ENCODE measurements at regions not wholly inside any gene's neighbourhood (a gene's known extent, or its start where the extent isn't known, plus 50 kb on each side); places are given as distances from the start of the nearest gene placed in this dataset.

DNA sequence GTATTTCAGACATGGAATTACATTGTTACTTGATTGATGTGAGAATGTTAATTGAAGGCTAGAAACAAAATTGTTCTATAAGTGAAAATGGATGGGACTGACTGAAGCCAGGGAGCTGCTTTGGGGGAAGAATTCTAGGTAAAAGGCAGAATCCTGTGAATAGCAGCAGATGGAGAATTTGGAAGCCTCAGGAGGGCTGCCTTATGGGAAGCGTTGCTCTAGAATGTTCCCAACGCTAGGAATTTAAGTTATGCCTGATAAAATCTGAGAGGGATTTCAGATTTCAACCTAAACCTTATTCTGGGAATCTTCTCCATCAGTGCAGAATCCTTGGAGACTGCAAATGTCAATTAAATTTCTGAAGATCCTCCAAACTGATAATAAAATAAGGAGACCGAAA is 858.2 kb upstream of the FLRT2 start:
- no peak for DNase-seq

DNA sequence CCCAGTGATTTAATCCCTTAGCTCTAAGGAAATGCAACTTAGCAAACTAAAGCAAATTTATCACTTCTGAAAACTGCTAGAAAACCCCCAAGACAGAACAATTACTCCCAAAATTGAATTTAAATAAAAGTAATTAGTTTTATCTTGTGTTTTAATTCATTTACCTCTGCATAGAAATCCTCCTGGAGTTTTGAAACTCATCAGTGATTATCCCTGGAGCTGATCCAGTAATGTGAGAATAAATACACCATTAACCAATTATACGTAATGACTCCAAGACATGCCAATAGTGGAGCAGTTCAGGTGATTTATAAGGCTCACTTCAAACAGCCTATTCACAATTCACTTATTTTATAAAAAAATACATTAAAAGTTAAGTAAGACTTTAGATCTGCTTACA is 855.3 kb upstream of the FLRT2 start:
- DNase-seq: no peak

DNA sequence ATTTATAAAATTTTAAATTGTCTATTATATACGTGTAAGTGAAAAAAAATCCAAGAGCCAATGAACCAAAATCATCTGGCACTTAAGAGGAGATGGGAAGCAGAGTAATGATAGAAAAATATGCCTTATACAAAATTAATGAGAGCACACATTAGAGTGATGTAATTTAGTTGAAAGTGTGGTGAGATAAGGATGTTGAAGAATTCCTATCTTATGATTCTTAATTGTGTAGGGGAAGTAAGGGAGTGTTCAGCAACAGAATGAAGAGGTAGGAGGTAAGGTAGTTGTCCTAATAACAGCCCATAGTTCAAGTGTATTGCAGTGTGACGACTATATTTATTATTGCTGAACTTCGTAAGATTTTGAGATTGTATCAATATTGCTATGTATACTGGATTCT is 843.4 kb upstream of the FLRT2 start:
- DNase-seq: no peak

DNA sequence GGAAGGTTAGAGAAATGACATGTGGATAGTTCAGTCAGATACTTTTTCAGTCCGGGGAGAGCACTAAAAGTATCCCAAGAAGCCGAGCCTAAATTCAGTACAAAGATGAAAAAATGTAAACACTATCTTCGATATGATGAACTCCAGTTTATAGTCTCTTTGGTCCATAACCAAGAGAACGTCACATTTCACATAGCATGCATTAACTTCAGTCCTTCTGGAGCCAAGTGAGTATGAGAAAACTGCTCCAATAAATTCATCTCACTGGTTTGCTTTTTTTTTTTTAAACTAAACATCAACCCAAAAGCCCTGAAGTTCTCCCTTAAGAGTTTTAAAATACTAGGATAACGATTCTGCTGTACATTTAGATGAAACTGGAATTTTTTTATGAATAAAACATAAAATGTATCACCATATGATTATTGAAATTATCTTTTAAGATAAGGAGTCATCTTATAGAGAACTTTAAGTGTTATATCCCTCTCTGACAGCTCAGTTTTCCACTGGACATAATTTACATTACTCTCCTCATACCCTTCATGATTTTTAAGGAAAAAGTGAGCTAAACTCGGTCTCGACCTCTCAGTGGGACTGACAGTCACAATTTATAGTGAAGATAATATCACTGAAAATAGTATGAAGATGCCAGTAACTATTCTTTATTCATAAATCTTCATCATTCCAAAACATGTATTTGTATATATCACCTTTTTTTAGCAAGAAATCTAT is 841.5 kb upstream of the FLRT2 start:
- DNase-seq: no peak

DNA sequence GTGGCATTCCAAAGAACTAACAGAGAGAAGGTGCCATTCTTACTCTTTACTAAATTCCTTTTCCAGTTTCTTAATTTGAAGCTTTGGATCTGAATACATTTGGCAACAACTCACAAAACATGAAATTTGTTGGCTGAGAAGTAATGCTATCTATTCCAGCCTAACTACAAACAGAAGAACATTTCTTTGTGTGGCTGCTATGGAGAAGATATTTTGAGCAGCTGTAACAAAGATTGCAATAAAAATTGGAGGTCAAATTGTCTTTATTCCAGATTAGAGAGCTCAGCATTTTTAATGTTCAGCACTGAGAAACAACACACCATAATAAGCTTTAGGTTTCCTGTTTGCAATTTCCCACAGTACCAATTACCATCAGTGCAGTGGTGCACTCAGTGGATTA is 835.8 kb upstream of the FLRT2 start:
- no peak for DNase-seq

DNA sequence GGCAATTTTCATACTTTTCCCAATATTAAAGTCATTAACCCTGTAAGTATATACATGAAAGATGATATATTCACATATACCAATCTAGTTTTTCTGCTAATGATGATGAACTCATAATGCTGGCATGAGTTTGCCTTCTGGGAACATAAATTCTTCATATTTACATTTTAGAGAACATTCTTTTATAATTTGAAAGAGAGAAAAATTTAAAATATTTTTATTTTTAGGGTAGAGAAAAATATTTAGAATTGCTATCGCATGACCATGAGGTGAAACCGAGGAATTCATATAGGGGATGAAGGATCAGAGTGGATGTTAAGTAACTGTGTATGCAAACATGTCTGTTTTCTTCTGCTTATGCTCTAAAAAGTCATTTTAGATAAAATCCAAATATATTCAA is 825.3 kb upstream of the FLRT2 start:
- DNase-seq: no peak

DNA sequence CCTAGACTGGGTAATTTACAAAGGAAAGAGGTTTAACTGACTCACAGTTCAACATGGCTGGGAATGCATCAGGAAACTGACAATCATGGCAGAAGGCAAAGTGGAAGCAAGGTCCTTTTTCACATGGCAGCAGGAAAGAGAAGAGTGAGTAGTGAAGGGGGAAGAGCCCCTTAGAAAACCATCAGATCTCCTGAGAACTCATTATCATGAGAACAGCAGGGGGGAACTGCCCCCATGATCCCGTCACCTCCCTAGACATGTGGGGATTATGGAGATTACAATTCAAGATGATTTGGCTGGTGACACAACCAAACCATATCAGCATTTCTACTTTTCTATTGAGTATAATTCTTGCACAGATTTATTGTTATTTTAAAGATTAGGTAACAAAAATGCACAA is 822.1 kb upstream of the FLRT2 start:
- DNase-seq: no peak

DNA sequence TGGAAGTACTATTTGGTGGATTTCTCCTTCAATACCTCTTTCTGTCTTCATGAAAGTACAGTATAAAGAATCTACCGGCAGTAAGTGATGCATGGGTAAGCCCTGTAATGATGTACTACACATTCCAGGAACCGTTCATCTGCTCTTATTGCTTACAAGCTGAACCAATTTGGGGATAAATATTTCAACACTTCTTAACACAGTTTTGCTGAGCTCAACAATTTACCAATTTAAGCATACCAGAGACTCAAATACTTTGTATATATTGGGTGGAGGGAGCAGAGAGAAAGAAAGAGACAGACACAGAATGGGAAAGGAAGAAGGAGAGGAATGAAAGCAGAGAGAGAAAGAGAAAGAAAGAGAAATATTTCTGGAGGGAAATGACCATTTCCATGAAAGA is 821.1 kb upstream of the FLRT2 start:
- no peak for DNase-seq

DNA sequence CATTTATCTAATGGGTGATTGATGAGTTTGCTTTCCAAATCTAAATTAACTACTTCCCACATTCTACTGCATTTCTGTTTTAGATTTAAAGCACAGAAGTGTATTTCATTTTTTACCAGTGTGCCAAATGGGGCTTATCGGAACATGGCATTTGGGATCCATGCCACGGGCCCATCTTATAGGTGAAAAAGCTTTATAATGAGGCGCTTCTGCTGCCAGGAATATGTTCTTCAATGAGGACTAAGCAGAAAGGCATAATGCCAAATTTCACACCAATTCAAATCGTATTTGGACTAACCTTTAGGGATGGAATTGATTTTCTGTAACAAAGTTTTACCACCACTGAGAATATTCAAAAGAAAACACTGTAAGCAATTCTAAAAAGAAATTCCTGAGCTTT is 803.5 kb upstream of the FLRT2 start:
- no peak for DNase-seq

DNA sequence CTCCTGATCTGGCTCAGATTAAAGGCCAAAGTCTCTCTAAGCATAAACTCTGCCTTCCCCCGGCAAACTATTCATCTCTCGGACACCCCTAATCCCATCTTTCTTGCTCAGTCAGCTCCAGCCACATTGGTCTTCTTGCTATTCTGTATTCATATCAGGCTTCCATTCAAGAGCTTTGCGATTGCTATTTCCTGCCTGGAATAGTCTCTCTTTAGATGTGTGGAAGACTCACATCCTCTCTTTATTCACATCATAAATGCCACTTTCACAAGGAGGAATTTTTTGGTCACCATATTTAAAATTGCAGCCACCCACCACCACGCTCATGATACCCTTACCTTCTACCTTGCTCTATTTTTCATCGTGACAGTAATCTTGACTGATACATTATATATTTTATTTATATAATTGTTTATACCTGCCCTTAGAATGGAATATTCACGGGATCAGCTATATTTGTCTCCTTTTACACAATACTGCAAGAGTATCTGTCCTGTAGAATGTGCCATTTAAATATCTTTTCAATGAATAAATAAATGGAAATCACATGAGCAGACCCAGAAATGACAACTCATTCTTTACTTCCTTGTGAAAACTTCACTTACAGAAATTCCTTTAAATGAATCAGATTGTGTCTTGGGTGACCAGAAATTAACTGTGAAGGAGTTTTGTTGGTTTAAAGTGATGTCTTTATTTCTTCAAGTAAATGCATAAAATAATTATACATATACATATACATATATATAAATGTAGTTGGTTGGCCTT is 780.6 kb upstream of the FLRT2 start:
- DNase-seq: no peak

DNA sequence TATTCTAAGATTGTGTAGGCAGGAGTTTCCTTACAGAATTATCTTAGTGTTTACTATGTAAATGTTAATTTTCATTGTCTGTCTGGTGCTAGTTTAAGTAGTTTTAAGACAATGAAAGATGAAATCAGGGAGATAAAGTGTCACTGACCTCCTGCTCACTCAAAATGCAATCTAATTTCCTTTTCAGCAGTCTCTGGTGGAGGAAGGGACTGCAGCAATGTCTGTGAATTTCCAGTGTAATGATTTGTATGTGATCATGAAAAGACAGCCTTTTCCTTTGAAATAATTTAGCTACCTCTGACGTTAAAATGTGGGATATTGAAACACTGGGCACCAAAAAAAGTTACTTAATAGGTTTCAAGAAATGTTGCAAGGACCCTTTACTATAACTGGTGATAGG is 779.7 kb upstream of the FLRT2 start:
- DNase-seq: no peak

DNA sequence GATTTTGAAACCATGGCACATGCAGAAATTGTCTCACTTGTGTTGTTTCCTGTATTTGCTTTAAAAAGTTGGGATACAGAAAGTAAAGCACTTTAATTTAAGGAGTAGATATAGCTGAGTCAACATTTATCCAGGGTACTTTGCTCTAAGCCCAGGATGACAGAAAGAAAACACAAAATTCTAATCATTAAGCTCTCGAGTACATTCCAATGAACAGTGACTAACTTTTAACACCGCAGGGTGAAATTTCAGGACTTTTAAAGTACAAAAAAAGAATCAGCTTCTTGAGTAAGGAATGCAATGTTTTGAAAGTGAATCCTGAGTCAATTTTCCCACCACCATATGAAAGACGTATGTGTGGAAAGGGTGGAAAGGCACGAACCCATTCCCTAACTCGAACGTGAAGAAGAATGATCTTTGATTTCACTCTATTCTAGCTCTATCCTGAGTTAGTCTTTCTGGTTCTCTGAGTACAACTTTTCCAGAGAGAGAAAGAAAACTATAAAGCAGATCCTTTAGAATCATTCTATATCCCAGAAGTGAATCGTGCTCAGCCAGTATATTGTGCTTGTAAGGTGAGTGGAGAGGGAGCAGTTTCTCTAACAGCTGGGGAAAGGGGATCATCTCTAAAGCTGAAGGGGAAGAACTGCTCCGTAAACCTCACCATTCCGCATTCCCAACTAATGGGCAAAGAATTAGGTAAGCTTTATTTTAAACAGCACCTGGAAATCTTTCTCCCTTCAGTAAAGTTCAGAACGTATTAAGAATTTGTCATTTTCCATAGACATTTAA is 779.0 kb upstream of the FLRT2 start:
- no peak for DNase-seq

DNA sequence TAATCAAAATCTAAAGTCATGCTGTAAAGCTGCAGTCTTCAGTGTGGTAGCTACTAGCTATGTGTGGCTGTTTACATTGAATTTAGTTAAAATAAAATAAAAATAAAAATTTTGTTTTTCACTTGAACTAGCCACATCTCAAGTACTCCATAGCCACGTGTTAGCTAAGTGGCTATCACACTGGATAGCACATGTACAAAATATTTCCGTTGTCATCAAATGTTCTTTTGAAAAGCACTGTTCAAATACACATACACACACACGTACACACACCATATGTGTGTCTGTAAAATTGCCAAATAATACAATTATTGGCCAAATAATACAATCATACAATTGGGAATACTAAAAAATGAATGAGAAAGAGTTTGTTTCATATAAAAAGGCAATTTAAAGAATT is 778.2 kb upstream of the FLRT2 start:
- no peak for DNase-seq

DNA sequence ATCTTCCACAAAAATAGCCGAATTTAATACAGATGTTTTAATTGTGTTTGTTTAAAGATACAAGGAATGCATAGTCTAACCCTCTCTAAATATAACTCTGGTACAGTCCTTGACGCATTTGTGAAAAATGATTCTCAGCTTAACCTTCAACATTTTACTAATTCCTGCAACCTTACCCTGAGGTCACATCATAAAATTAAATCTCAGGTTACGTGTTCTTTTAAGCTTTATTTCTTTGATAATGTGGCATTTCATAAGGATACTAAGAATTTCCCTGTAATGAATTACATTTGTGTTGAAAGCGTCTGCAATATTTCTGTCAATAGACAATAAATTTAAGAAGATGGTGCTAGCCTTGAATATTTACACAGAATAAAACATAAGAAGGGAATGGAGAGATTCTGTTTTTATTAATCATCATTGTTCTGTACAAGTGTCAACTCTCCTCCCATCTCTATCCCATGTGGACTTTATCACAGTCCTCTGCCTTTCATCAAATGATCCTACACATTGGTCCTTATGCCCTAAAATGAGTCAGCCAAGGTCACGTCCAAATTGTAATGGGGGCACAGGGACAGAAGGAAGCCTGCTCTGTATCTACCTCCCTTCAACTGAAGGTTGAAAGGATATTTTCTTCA is 769.3 kb upstream of the FLRT2 start:
- DNase-seq: no peak

DNA sequence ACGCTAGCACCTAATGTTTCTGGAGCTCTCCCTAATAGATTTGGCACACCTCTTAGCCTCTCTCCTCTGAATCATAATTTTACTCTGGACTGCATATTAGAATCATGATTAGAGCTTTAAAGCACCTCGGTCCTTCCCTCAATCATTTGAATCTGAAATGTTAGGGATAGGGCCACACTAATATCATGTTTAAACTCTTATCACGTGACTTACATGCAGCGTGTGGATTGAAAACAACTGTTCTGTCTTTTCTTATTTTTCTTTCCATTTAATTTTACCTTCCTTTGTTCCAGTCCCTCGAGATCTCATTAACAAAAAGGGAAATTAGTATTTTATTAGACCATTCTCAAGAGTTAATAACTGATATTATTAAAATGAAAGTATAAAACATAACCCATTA is 762.5 kb upstream of the FLRT2 start:
- DNase-seq: no peak

DNA sequence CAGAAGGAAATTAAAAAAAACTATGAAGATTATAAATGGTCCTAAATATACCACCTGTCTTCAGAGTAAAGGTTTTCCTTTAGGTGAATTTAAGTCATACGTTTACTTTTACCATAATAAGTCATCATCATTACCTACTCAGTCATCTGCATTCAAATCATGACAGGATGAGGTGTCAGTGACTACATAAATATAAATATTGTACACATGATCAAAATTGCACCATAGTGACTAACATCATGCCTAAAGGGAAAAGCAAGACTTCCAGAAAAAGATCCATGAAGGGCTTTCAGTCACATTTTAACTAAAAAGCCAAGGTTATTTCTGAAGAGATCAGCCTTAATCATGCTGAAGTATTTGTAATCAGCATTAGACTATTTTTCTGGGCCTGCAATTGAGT is 759.9 kb upstream of the FLRT2 start:
- DNase-seq: no peak

DNA sequence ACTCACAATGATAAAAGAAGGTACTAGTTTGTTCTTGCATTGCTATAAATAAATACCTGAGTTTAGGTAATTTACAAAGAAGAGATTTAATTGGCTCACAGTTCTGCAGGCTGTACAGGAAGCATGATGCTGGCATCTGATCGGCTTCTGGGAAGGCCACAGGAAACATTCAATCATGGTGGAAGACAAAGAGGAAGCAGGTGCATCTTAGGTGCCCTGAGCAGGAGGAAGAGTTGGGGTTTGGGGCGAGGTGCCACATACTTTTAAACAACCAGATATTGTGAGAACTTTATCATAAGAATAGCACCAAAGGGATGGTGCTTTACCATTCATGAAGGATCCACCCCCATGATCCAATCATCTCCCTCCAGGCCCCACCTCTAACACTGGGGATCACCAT is 752.6 kb upstream of the FLRT2 start:
- DNase-seq: no peak

DNA sequence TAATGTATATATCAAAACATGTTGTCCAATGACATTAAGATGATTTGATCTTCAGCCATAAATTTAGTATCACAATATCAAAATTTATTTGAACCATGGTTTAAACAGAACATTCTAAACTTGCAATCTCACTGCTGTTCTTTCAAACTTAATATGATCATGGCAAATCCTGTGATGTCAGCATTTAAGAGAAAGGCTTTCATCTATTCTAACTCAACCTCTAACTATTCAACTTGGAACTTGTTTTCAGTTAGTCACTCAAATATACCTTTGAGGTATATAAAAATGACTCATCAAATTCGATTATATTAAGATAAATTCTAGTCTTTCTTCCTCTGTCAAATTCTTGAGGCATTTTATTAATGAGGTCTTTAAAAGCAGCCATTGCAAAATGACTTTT is 747.0 kb upstream of the FLRT2 start:
- DNase-seq: no peak

DNA sequence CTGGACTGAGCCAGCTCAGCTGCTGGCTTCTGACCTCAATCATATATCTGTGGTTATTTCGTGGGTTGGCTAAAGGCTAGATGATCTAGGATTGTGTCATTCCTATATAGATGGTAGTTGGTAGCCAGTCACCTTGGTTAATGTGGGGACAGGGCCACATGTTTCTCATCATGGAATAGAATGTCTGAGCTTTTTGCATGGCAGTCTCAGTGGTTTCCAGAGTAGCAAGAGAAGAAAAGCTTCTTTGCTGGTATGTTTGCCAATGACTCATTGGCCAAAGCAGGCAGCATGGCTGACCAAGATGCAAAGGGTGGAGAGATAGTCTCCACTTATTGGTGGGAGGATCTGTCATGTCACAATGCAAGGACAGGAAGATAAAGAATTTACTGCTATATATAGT is 746.4 kb upstream of the FLRT2 start:
- DNase-seq: no peak

DNA sequence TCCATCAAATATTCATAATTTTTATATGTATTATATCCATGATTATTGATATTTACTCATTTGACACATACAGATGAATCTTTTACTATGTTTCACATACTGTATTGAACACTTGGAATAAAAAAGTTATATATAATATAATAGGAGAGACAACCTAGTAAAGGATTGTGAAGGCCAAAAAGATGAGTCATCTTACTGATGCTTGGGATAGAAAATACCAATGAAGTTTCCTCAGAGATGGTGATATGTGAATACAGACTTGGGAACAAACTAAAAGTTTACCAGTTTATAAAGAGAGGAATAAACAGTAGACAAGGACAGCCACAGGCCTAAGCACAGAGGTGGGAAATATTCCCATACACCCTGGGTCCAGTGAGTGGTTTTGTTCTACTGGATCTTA is 743.9 kb upstream of the FLRT2 start:
- no peak for DNase-seq

DNA sequence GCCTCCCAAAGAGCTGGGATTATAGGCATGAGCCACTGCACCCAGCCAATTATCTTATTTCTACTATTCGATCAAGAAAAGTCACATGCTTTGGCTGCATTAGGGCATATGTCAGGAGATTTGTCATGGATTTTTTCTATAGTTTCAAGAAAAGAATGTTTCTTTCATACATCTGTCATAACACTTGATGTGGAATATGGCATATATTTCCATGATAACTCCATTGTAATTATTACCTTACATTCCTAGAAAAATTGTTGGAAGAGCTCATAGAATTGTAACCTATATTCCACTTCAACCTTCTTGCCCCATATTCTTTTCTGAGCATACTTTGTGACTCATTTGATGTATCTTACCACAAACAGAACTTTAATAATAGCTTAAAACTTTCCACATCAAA is 740.9 kb upstream of the FLRT2 start:
- no peak for DNase-seq

DNA sequence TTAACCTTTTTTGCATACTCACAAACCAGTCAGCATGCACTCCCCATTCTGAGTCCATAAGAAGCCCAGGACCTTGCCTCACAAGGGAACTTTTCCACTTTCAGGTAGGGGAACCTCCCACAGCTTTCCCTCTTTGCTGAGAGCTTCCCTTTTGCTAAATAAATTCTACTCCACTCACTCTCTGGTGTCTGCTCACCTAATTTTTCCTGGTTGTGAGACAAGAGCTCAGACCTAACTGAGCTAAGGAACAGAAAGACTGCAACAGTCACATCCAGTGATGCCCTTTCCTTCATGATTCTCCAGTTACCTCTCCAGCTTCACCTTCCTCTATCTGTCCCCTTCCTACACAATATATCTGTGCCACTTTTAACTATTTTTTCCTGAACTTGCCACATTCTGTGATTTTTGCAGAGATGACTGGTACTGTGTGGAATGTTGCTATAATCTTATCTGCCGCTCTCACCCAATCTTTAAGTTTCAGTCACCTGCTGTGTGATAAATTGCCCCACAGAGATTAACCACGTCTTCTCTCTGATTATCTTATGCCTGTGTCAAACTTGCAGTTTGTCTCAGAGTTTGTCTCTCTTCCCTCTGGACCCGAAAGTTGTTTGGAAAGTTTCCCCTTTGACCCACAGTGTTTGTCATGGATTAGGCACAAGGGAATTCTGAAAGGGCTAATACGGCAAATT is 737.1 kb upstream of the FLRT2 start:
- no peak for DNase-seq

DNA sequence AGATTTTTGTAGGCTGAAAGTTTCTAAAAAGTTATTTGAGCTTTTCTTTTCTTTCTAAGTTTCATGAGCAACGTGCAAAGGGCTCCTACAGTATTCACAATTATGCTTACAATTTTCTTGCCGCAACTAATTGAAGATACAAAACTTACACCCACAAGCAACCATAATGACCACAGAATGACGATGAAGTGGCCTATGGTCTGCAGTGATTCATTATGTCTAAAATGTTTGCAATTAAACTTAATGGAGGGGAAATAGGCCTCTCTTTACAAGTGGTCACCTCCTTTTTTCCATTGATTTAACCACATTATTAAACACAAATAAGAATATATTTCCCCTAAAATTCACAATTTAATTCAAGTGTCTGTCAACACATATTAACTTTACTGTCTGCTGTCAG is 732.6 kb upstream of the FLRT2 start:
- DNase-seq: no peak
